ENCODE measurements at regions not wholly inside any gene's neighbourhood (a gene's known extent, or its start where the extent isn't known, plus 50 kb on each side); places are given as distances from the start of the nearest gene placed in this dataset.

DNA sequence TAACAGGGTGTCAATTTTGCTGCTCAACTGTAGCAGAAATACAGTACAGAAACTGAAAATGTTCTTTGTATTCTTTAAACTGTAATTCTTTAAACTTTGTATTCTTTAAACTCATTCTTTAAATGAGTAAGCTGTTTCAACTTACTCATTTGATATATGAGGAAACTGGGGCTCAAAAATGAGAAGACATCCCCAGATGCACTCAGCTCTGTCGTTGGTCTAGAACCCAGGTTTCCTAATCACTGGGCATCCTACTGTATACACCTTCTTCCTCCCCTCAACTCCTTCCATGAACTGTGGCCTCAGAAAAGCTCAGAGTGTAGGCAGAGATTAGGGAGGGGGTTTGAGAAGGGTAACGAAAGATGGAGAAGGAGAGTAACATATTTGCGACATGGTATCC, 136.5 kb upstream of the MAST4 start:
- Histone ChIP-seq H3K36me3 (ENCODE audit: insufficient read depth, low read length) (no peaks in the 10 kb centered on the region), H3K9me2 (ENCODE audit: low read depth, low read length) (no peaks in the 10 kb centered on the region), H2AFZ (ENCODE audit: low read length) (no peak overlapping the region), H3K4me3 (ENCODE audit: low read depth, low read length, poor library complexity, severe bottlenecking) (no peak overlapping the region), H3K27ac (ENCODE audit: low read depth, low read length, poor library complexity, severe bottlenecking) (no peak overlapping the region), H3K9me3 (ENCODE audit: low read length) (no peaks in the 10 kb centered on the region), H3K4me2 (ENCODE audit: low read length) (no peak overlapping the region), H3K27me3 (ENCODE audit: insufficient read depth, low read length) (no peaks in the 10 kb centered on the region), H4K20me1 (ENCODE audit: insufficient read depth, low read length) (no peaks in the 10 kb centered on the region), H3K79me2 (ENCODE audit: insufficient read depth, low read length) (no peaks in the 10 kb centered on the region), H3K9ac (ENCODE audit: low read length) (no peak overlapping the region), H3F3A (ENCODE audit: insufficient read depth, low read length) (no peaks in the 10 kb centered on the region), H3K4me1 (ENCODE audit: insufficient read depth, low read length, severe bottlenecking) (no peaks in the 10 kb centered on the region)
- no peak for TF ChIP-seq EZH2 (IDR thresholded peaks at IDR 0.05; ENCODE audit: borderline replicate concordance, low read length)
- TF ChIP-seq, protein P1, sequence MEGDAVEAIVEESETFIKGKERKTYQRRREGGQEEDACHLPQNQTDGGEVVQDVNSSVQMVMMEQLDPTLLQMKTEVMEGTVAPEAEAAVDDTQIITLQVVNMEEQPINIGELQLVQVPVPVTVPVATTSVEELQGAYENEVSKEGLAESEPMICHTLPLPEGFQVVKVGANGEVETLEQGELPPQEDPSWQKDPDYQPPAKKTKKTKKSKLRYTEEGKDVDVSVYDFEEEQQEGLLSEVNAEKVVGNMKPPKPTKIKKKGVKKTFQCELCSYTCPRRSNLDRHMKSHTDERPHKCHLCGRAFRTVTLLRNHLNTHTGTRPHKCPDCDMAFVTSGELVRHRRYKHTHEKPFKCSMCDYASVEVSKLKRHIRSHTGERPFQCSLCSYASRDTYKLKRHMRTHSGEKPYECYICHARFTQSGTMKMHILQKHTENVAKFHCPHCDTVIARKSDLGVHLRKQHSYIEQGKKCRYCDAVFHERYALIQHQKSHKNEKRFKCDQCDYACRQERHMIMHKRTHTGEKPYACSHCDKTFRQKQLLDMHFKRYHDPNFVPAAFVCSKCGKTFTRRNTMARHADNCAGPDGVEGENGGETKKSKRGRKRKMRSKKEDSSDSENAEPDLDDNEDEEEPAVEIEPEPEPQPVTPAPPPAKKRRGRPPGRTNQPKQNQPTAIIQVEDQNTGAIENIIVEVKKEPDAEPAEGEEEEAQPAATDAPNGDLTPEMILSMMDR (IDR thresholded peaks at IDR 0.05; ENCODE audit: low read length), result no peak

- Histone ChIP-seq H3K27ac (ENCODE audit: low read depth, low read length, poor library complexity, severe bottlenecking) (no peak overlapping the region), H3K4me1 (ENCODE audit: insufficient read depth, low read length, severe bottlenecking) (no peaks in the 10 kb centered on the region), H3K79me2 (ENCODE audit: insufficient read depth, low read length) (no peaks in the 10 kb centered on the region), H3K36me3 (ENCODE audit: insufficient read depth, low read length) (no peaks in the 10 kb centered on the region), H3K9me2 (ENCODE audit: low read depth, low read length) (no peaks in the 10 kb centered on the region), H3K9me3 (ENCODE audit: low read length) (no peaks in the 10 kb centered on the region; the same call in 1 of the 2 replicates), H3K4me2 (ENCODE audit: low read length) (no peak overlapping the region), H3K4me3 (ENCODE audit: low read depth, low read length, poor library complexity, severe bottlenecking) (no peak overlapping the region), H4K20me1 (ENCODE audit: insufficient read depth, low read length) (no peaks in the 10 kb centered on the region), H3K27me3 (ENCODE audit: insufficient read depth, low read length) (no peaks in the 10 kb centered on the region), H3F3A (ENCODE audit: insufficient read depth, low read length) (no peaks in the 10 kb centered on the region), H3K9ac (ENCODE audit: low read length) (no peak overlapping the region), H2AFZ (ENCODE audit: low read length) (no peak overlapping the region)
- TF ChIP-seq, protein P1 (IDR thresholded peaks at IDR 0.05; ENCODE audit: low read length), result no peak
- no peak for TF ChIP-seq EZH2 (IDR thresholded peaks at IDR 0.05; ENCODE audit: borderline replicate concordance, low read length)
These were observed 128.6 kb upstream of the MAST4 start for GRCh38 chr5:66467564-66467963.

GRCh38 chr5:66469684-66470083, 126.5 kb upstream of the MAST4 start:
- Histone ChIP-seq H3K36me3 (ENCODE audit: insufficient read depth, low read length) (no peaks in the 10 kb centered on the region), H3K4me3 (ENCODE audit: low read depth, low read length, poor library complexity, severe bottlenecking) (no peak overlapping the region), H3K9me3 (ENCODE audit: low read length) (no peaks in the 10 kb centered on the region; the same call in 1 of the 2 replicates), H2AFZ (ENCODE audit: low read length) (no peak overlapping the region), H3K4me2 (ENCODE audit: low read length) (no peak overlapping the region), H3K79me2 (ENCODE audit: insufficient read depth, low read length) (no peaks in the 10 kb centered on the region), H3K9ac (ENCODE audit: low read length) (no peak overlapping the region), H3K27ac (ENCODE audit: low read depth, low read length, poor library complexity, severe bottlenecking) (no peak overlapping the region), H4K20me1 (ENCODE audit: insufficient read depth, low read length) (no peaks in the 10 kb centered on the region), H3K27me3 (ENCODE audit: insufficient read depth, low read length) (no peaks in the 10 kb centered on the region), H3K9me2 (ENCODE audit: low read depth, low read length) (no peaks in the 10 kb centered on the region), H3K4me1 (ENCODE audit: insufficient read depth, low read length, severe bottlenecking) (no peaks in the 10 kb centered on the region), H3F3A (ENCODE audit: insufficient read depth, low read length) (no peaks in the 10 kb centered on the region)
- TF ChIP-seq EZH2 (IDR thresholded peaks at IDR 0.05; ENCODE audit: borderline replicate concordance, low read length), result no peak
- TF ChIP-seq, protein P1 (IDR thresholded peaks at IDR 0.05; ENCODE audit: low read length), result no peak
